Activated CD4-positive, alpha-beta T cell treated with anti-CD3 and anti-CD28 coated beads, Interleukin-2, Interleukin-4, amounts not matched to agents 100 ng/mL and 50 ng/mL, durations not matched to agents 16 hours and 8 hours (primary cell): ENCODE measurements at regions not wholly inside any gene's neighbourhood (a gene's known extent, or its start where the extent isn't known, plus 50 kb on each side); places are given as distances from the start of the nearest gene placed in this dataset.
"Not testable (repeated sequence)": the region's sequence is repeated elsewhere in the genome, so short reads cannot be mapped to it uniquely, and the experiment has no call there.

ENCODE experiments used
- DNase-seq: peaks from one replicate; pipeline ENCODE4 v3.0.0-alpha.2; 2020; ENCODE audit warnings: low spot score

DNA sequence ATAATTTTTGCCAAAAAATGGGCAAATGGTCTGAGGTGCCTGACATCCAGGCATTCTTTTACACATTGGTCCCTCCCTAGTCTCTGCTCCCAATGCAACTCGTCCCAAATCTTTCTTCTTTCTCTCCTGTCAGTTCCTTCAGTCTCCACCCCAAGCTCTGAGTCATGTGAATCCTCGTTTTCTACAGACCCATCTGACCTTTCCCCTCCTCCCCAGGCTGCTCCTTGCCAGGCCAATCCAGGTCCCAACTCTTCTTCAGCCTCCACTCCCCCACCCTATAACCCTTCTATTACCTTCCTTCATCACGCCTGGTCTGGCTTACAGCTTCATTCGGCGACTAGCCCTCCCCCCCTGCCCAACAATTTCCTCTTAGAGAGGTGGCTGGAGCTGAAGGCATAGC, 55.3 kb downstream of the BBS10 start:
- not testable (repeated sequence) for DNase-seq

DNA sequence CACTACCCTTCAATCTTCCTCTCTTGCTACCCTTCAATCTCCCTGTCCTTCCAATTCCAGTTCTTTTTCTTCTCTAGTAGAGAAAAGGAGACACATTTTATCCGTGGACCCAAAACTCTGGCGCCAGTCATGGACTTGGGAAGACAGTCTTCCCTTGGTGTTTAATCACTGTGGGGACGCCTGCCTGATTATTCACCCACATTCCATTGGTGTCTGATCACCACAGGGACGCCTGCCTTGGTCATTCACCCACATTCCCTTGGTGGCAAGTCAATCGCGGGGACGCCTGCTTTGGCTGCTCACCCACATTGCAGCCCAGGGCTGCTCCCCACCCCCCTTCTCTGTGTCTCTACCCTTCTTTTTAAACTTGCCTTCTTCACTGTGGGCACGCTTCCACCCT, 55.9 kb downstream of the BBS10 start:
- DNase-seq = not testable (repeated sequence)

DNA sequence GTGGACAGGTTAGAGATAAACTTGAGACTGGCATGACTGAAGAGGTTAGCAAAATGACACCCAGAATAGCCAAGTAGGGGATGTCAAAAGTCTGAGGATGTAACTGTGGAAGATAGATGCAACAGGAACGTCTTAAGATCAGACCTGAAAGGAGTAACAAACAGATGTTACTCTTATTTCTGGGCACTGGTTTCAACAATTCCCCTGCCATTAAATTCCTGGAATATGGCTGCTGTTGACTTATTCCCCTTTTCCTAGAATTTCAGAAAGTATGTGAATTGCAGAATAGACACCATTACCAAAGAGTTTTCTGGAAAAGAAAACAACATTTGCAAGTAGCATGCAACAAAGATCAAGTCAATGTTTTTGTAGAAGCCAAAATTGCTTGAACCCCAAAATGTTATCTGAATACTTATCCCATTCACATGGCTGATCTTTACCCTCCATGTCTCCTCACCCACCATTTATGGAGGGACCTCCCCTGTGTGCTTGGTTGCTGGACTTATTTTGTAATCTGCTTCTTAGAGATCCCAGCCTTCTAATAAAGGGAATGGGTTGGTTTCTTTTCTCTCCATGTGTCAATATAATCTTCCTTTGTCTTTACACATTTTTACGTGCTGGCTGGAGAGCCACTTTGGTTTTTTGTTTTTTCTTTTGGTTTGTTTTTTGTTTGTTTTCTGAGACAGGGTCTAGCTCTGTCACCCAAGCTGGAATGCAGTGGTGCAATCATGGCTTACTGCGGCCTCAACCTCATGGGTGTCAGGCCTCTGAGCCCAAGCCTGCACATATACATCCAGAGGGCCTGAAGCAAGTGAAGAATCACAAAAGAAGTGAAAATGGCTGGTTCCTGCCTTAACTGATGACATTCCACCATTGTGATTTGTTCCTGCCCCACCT, 57.0 kb downstream of the BBS10 start:
- DNase-seq = no peak

DNA sequence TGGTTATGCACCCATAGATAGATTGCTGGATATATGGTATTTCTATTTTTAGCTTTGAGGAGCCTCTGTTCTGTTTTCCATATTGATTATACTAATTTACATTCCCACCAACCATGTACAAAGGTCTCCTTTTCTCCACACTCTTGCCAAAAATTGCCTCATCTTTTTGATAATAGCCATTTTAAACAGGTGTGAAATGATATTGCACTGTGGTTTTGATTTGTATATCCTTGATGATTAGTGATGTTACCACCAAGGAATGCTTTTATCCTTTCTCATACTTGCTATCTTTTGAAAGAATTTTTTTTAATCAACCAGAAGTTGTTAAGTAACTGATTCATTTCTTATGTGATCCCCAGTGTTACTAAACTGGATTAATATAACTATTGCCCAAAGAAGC, 60.0 kb downstream of the BBS10 start:
- no peak for DNase-seq

DNA sequence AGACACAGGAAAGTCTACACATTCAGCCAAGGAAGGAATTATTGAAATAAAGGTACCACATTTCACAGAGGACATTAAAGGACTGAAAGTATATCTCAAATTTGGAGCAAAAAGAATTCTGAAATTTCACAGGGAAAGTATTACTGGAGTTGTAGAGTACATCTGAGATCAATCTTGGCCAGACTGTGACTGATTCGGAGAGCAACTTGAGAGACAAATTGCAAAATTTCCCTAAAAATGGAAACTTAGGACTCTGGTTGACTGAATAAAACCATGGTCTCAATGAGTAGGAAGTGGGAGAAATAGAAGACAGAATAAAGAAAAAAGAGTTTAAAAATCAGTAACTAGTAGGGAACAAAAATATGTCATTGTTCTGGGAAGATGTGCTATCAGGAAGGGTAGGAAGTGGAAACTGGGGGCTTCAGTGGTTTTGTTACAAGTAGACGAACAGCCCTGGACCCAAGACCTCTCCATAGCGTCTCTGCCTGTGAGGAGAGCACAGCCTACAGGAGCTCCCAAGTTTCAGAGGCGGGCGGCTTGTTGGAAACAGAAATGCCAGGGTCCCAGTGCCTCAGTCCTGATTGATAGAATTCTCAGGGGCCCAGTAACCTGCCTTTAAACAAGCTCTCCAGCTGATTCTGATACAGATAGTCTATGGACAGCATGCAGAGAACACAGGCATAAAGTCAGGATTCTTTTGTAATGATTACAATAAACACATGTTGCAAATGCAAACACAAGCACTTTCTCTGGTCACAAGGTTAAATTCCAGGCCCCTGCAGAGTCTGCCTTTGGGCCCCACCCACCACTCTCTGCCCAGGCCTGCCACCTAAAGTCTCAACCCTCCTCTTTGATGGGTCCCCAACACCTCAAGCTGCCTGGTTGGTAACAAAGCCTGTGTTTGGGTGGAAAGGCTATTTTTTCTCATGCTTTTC, 63.1 kb downstream of the BBS10 start:
- no peak for DNase-seq

DNA sequence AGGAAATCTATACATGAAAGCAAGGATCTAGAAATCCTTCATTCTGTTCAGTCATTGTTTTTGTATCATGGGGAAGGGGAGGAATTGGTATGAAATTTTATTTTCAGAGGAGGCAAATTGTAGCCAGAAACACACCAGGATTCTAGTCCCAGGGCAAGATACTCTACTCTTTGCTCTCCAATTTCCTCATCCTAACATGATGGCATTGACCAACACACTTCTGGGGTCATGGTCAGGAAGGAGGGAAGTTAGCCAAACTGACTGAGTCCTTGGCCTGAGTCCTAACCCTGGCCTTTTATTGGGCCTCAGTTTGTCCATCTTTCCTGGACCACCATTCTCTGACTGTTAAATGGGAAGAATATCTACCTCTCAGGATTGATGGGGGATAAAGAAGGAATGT, 65.5 kb downstream of the BBS10 start:
- DNase-seq = no peak

DNA sequence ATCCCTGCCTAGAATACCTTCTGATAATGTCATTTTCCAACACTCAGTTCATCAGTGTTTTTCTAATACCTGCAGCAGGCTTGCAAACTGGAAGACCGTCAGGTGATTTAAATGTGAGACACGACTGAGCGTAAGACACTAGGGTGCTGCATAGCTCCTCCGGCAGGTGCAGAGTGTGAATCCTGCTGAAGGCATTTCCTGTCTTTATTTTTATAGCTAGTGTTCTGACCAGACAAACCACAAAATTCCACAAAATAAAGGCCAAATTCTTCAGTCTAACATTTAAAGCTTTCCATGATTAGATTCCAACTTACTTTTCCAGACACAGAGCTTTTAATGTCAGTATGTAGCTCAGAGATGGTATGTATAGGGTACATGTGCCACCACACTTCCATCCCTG, 70.7 kb downstream of the BBS10 start:
- DNase-seq = no peak

DNA sequence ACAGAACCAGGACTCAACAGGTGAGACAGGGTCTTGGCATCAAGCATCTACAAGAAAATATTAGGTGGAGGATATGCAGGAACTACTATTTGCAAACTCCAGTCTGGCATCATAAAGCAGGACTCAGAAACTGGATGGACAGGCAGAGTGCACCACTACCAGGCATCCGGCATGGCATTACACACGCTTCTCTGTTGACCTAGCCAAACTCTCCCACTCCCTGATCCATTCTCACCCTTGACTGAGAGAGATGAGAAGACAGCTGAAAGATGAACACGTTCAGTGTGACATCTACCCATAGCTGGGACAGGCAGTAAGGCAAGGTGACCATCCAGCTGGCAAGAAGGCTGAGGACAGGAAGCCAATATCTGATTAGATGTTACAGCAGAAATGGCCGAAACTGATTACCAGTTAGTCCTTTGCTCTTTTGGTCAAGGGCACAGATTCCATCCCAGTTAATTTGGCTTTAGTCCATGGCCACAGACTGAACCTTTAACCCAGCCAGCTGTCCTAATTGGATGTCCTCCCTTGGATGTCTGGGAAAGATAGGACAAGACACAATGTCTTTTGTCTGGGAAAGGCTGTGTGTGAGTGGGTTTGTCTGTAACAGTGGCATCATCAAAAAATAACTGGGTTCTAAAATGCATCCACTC, 71.6 kb downstream of the BBS10 start:
- DNase-seq = no peak

DNA sequence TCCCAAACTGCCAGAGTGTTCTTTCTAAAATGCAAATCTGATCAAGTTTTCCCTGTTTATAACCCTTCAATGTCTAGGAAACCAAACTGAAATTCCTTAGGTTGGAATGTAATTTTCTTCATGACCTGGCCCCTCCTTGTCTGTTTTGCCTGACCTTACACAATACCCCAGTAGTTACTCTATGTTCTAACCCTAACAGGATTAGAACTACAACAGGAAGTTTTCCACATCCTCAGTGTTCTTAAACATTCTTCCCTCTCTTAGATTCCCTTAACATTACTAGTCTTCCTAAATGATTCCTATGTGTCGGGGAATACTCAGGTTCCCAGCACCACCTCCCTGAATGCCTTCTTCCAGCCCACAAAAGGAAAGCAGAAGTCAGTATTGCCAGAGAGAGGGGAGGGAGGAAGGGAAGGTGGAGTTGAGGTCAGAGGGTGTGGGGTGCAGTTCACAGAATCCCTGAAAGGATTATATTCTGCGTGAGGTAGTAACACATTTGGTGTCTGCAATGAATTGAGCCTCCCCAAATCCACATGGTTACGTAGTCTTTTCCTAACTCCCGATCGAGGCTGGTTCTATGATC, 72.6 kb downstream of the BBS10 start:
- DNase-seq = no peak

DNA sequence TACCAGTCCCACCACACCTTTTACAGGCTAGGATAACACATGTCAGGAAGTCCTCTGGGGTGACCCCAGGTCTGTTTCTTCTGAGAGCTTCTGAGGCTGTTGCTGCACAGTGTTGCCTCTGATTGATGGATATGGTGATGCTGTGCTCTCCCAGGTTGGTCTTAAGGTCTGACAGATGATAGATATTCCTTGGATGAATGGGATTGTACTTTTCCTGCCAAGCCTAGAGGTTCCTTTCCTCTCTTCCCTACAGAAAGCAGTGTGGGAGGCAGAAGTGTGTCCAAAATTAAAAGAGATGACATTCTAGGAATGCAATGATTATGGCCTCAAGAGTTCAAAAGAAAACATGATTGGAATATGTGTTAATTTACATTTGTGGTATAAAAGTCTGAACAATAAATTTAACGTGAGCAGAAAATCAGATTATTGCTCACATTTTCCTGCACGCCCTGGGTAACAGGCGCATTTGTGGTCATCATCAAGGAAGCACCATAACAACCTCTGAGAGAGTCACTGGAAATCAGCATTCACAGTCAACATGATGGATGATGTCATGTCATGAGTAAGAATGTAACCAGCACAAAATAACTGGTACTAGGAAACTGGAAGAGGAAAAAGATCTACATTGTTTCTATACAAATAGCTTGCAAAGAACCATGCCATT, 73.7 kb downstream of the BBS10 start:
- DNase-seq = peak; percentile 75

DNA sequence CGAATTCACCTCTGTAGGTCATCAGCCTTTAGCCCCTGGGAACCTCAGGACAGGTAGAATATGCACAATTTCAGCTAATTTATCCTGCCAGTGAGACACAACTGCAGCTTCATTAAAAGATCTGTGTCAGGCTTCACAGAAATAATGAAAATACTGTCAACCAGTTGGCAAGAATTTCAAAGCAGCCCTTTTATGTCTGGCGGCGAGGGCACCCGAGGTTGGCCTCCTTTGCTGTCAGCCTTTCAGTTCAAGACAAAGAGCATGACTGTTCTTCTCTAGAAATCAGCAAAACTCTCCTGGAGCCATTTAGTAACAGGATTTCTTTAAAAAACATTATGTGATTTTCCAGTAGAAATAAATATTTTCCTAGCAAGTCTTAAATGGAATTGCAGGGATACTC, 75.9 kb downstream of the BBS10 start:
- DNase-seq = no peak

DNA sequence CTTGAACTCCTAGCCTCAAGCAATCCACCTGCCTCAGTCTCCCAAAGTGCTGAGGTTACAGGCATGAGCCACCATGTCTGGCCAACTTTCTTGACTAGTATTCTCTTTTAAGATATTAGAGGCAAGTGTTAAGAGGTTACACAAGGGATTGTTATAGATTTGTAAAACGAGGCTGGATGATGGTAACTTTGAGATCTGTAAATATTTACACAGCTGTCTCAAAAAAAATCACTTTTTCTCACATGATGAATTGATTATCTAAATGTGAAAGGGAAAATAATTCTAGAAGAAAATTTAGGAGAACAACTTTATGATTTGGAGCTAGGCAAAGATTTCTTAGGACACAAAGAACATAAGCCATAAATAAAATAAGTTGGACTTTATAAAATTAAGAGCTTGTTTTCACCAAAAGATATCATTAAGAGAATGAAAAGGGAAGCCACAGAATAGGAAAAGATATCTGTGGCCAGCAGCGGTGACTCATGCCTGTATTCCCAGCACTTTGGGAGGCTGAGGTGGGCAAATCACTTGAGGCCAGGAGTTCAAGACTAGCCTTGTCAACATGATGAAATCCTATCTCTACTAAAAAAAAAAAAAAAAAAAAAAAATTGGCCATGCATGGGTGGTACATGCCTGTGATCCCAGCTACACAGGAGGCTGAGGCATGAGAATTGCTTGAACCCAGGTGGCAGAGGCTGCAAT, 77.4 kb downstream of the BBS10 start:
- no peak for DNase-seq

DNA sequence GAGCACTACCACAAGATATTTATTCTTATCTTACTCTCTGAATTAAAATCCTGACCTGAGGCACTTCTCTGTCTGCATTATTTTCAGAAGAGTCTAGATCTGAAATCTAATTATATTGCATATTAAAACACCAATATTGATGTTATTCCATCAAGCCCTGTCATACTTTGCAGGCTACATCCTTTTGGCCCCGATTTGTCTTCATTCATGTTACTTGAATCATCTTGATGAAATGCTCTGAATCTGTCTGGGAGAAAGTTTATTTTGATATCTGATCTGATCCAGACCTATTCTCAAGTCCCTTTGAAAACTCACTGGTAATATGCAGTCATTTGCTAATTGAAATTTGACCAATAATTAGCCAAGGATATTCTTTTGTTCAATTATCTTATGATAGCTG, 79.9 kb downstream of the BBS10 start:
- no peak for DNase-seq

DNA sequence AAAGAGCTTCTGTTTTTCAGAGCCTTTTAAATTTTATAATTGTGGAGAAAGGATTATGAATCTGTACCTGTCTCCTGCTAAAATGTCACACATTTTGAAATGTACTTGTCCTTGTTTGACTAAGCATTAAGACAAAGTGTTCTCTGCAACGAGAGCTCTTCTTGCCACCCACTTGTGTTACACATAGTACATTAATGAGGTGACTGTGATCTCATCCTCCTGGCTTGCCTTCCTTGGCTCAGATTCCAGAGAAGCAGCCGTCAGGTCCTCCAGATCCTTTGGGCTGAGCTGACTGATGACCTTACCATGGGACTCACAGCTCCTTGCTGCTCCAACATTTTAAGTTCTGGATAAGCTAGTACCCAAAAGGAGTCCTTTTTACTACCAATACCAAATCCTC, 81.4 kb downstream of the BBS10 start:
- DNase-seq = no peak

DNA sequence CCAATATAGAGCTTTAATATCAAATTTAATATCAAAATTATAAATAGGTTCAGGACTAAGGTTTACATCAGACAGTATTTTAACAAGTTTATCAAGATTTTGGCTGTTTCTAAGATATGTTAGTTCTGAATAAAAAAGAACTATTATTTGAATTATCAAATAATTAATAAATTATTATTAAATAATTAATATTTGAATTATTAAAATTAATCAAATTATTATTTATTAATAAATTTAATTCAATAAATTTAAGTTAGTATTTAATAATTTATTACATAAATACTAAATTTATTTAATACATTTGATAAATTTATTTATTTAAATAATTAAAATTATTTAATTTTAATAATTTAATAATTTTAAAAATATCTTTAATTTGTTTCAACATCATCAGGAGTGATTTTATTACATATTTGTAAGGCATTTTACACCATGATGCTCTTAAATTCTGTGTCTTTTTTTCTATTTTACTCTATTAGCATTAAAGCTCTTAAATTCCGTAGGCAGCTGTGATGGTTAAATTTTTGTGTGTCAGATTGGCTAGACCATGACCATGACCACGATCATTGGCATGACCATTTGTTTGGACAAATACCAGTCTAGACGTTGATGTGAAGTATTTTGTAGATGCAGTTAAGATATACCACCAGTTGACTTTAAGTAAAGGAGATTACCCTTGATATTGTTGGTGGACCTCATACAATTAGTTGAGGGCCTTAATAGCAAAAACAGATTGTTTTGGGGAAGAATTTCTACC, 82.6 kb downstream of the BBS10 start:
- DNase-seq = no peak

DNA sequence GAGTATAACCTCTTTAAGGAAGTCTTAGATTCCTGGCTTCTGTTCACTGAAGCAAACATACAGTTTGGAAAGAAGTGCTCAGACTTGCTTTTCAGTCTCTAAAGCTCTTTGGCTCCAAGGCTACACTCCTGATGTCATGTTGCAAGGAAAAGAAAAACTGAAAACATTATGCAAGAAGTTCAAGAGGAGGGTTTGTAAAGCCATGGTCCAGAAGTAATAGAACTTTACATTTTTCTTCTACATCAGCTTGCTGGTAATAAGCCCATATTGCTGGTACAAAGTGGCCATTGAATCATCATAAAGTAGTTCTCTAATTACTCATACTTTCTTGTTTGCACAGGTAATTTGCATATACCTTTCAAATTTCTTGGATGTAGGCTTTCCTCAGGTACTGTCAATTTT, 83.6 kb downstream of the BBS10 start:
- no peak for DNase-seq

DNA sequence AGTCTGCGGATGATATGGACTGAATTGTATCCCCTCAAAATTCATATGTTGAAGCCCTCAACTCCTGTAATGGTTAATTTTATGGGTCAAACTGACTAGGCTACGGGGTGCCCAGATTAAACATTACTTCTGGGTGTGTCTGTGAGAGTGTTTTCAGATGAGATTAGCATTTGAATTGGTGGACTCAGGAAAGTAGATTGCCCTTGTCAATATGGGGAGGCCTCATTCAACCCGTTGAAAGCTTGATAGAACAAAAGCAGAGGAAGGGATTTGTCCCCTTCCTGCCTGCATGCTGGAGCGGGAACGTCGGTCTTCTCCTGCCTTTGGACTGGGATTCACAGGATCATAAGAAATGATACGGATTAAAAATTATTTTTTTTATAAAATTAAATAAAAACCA, 84.5 kb downstream of the BBS10 start:
- DNase-seq = no peak

DNA sequence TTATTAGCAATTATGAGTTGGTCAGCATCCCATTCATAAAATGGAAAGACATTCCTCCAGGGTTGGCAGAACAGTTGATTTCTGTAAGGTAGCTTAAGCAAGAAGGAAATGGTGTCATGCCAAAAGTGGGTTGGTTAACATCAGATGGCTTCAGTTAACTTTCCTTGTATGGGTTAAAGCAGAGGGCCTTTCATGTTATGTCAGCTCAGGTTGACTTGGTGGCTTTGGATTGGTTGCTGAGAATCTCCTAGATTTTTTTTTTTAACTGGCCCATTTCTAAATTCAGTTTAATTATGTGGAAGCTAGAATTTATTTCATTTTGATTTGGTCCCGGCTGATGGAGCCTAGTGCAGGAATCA, 87.8 kb downstream of the BBS10 start:
- no peak for DNase-seq

DNA sequence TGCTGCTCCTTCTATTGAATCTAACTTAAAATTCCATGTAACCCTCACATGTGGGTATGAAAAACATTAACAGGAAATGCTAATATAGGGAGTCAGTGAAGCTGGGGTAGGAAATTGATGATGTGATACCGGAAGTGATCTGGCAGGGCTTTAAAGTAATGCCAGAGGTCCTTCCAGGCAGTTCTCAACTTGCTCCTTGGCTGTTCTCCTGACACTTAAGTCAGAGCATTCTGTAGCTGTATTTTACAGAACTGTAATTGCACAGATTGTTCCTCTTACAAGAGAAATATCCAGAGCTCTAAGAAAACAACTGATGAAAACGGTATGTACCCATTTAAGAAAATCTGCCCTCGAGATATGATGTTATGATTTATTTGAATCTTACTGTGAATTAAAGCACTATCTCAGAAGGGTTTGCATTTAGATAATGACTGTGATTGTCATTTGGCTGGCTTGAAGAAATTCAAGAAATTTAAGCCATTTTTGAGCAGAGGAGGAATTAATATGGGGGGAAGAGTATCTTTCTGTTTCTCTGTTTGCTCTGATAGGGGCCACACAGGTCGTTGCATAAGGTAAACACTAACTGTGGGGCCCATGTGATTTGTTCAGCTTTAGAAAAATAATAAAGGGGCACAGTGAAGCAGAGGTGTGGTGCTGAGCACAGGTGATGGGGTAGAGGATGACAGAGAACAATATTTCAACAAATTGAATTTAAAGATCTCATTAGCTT, 88.4 kb downstream of the BBS10 start:
- no peak for DNase-seq

DNA sequence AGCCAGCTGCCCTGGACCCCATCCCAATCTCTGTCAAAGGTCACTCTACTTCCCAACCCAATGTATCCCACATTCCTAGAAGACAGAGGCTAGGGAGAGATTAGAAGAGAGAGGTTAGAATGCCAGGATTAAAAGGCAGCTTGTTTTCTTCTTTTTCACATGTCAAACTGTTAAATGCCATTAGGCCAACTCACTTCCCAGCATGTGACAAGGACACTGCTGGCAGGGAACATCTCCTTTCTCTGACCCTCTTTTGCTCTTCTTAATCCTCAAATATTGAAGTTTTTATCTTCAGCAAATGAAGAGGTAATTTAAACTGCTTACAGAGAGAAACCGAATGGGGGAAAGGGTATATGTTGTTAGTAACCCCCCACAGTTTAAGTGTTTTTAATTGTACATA, 89.1 kb downstream of the BBS10 start:
- DNase-seq = no peak
